ENCODE measurements at regions not wholly inside any gene's neighbourhood (a gene's known extent, or its start where the extent isn't known, plus 50 kb on each side); places are given as distances from the start of the nearest gene placed in this dataset.

GRCh38 chr5:12934722-12935121 is 1009.8 kb downstream of the DNAH5 start:
- no peak for DNase-seq (ENCODE audit: low spot score)
- H3K9me3 Mint-ChIP-seq (ENCODE audit: unreplicated experiment) = no peaks in the 10 kb centered on the region
- no peak overlapping the region for H3K27ac Mint-ChIP-seq (ENCODE audit: unreplicated experiment)
- H3K36me3 Mint-ChIP-seq (ENCODE audit: low read depth, unreplicated experiment) = no peaks in the 10 kb centered on the region
- peaks cover 2% of the 10 kb centered on the region for H3K27me3 Mint-ChIP-seq (ENCODE audit: unreplicated experiment)
- no peak for TF ChIP-seq CTCF (IDR thresholded peaks at IDR 0.05; ENCODE audit: unreplicated experiment)
- no peaks in the 10 kb centered on the region for H3K4me1 Mint-ChIP-seq (ENCODE audit: unreplicated experiment)
- no peak overlapping the region for H3K4me3 Mint-ChIP-seq (ENCODE audit: unreplicated experiment)

GRCh38 chr5:12920527-12920926 is 1016.3 kb upstream of the CTNND2 start:
- H3K4me1 Mint-ChIP-seq (ENCODE audit: unreplicated experiment) = no peaks in the 10 kb centered on the region
- H3K27ac Mint-ChIP-seq (ENCODE audit: unreplicated experiment) = no peak overlapping the region
- H3K27me3 Mint-ChIP-seq (ENCODE audit: unreplicated experiment) = no peaks in the 10 kb centered on the region
- no peaks in the 10 kb centered on the region for H3K36me3 Mint-ChIP-seq (ENCODE audit: low read depth, unreplicated experiment)
- no peak overlapping the region for H3K4me3 Mint-ChIP-seq (ENCODE audit: unreplicated experiment)
- DNase-seq (ENCODE audit: low spot score) = no peak
- TF ChIP-seq CTCF (IDR thresholded peaks at IDR 0.05; ENCODE audit: unreplicated experiment) = no peak
- H3K9me3 Mint-ChIP-seq (ENCODE audit: unreplicated experiment) = no peaks in the 10 kb centered on the region

- Mint-ChIP-seq H3K4me3 (ENCODE audit: unreplicated experiment) (no peak overlapping the region), H3K4me1 (ENCODE audit: unreplicated experiment) (no peaks in the 10 kb centered on the region), H3K36me3 (ENCODE audit: low read depth, unreplicated experiment) (no peaks in the 10 kb centered on the region), H3K27me3 (ENCODE audit: unreplicated experiment) (no peaks in the 10 kb centered on the region), H3K27ac (ENCODE audit: unreplicated experiment) (no peak overlapping the region), H3K9me3 (ENCODE audit: unreplicated experiment) (no peaks in the 10 kb centered on the region)
- DNase-seq (ENCODE audit: low spot score) = no peak
- TF ChIP-seq CTCF (IDR thresholded peaks at IDR 0.05; ENCODE audit: unreplicated experiment) = no peak
Measured at GRCh38 chr5:12911156-12911555, 1006.9 kb upstream of the CTNND2 start.

- H3K9me3 Mint-ChIP-seq (ENCODE audit: unreplicated experiment) = no peaks in the 10 kb centered on the region
- H3K4me1 Mint-ChIP-seq (ENCODE audit: unreplicated experiment) = no peaks in the 10 kb centered on the region
- no peaks in the 10 kb centered on the region for H3K36me3 Mint-ChIP-seq (ENCODE audit: low read depth, unreplicated experiment)
- no peak overlapping the region for H3K27ac Mint-ChIP-seq (ENCODE audit: unreplicated experiment)
- no peak for DNase-seq (ENCODE audit: low spot score)
- H3K4me3 Mint-ChIP-seq (ENCODE audit: unreplicated experiment) = no peak overlapping the region
- TF ChIP-seq CTCF (IDR thresholded peaks at IDR 0.05; ENCODE audit: unreplicated experiment) = no peak
- no peaks in the 10 kb centered on the region for H3K27me3 Mint-ChIP-seq (ENCODE audit: unreplicated experiment)
Measured at GRCh38 chr5:12910641-12911040, 1006.4 kb upstream of the CTNND2 start.

GRCh38 chr5:12902611-12903010 is 998.4 kb upstream of the CTNND2 start:
- Mint-ChIP-seq H3K4me3 (ENCODE audit: unreplicated experiment) (no peak overlapping the region), H3K4me1 (ENCODE audit: unreplicated experiment) (peaks cover 2% of the 10 kb centered on the region), H3K27ac (ENCODE audit: unreplicated experiment) (no peak overlapping the region), H3K9me3 (ENCODE audit: unreplicated experiment) (no peaks in the 10 kb centered on the region), H3K27me3 (ENCODE audit: unreplicated experiment) (peaks cover 1% of the 10 kb centered on the region), H3K36me3 (ENCODE audit: low read depth, unreplicated experiment) (no peaks in the 10 kb centered on the region)
- no peak for TF ChIP-seq CTCF (IDR thresholded peaks at IDR 0.05; ENCODE audit: unreplicated experiment)
- DNase-seq (ENCODE audit: low spot score) = no peak
